BLaER1 (cell line): ENCODE measurements at regions not wholly inside any gene's neighbourhood (a gene's known extent, or its start where the extent isn't known, plus 50 kb on each side); places are given as distances from the start of the nearest gene placed in this dataset.
"Not testable (repeated sequence)": the region's sequence is repeated elsewhere in the genome, so short reads cannot be mapped to it uniquely, and the experiment has no call there.

Source experiments
- H3K27ac ChIP-seq: shearing (Covaris generic); formaldehyde crosslinking; 2 replicates; pipeline ENCODE4 v1.8.1; 2022
- H3K27me3 ChIP-seq: shearing (Covaris generic); formaldehyde crosslinking; 2 replicates; pipeline ENCODE4 v1.8.1; 2022
- H3K36me3 ChIP-seq: shearing (Covaris generic); formaldehyde crosslinking; 2 replicates; pipeline ENCODE4 v1.8.1; 2022
- H3K4me1 ChIP-seq: shearing (Covaris generic); formaldehyde crosslinking; 2 replicates; pipeline ENCODE4 v1.8.1; 2022
- H3K4me2 ChIP-seq: shearing (Covaris generic); formaldehyde crosslinking; 2 replicates; pipeline ENCODE4 v1.8.1; 2022
- H3K4me3 ChIP-seq: shearing (Covaris generic); formaldehyde crosslinking; 2 replicates; pipeline ENCODE4 v1.8.1; 2022
- H3K9ac ChIP-seq: shearing (Covaris generic); formaldehyde crosslinking; 2 replicates; pipeline ENCODE4 v1.8.1; 2022
- H3K9me3 ChIP-seq: shearing (Covaris generic); formaldehyde crosslinking; 2 replicates; pipeline ENCODE4 v1.8.1; 2022
- H4K20me1 ChIP-seq: shearing (Covaris generic); formaldehyde crosslinking; 2 replicates; pipeline ENCODE4 v1.8.1; 2022
- Cebpa-rat ChIP-seq: shearing (Covaris generic); IDR thresholded peaks from 2 replicates; pipeline ENCODE4 v1.8.1; 2022

- H3K4me1 ChIP-seq: no peaks in the 10 kb centered on the region
- no peak overlapping the region for H3K4me2 ChIP-seq
- H3K9ac ChIP-seq: no peak overlapping the region
- H4K20me1 ChIP-seq: no peaks in the 10 kb centered on the region
- H3K36me3 ChIP-seq: no peaks in the 10 kb centered on the region
- H3K27ac ChIP-seq: no peak overlapping the region
- H3K4me3 ChIP-seq: no peak overlapping the region
- TF ChIP-seq Cebpa-rat: no peak
- peaks cover 1% of the 10 kb centered on the region; the same call in 1 of the 2 replicates for H3K9me3 ChIP-seq
- no peaks in the 10 kb centered on the region for H3K27me3 ChIP-seq
These were observed 86.0 kb upstream of the NDN start for GRCh38 chr15:23773093-23773492.

GRCh38 chr15:23787346-23788105 lies 100.4 kb upstream of the NDN start:
- H3K9me3 ChIP-seq: no peaks in the 10 kb centered on the region

GRCh38 chr15:23793191-23793680 lies 106.1 kb upstream of the NDN start:
- no peak overlapping the region for H3K4me2 ChIP-seq
- peaks cover 3% of the 10 kb centered on the region; the same call in 1 of the 2 replicates for H3K9me3 ChIP-seq
- H3K36me3 ChIP-seq: no peaks in the 10 kb centered on the region
- H3K9ac ChIP-seq: no peak overlapping the region
- H3K4me1 ChIP-seq: no peaks in the 10 kb centered on the region
- no peaks in the 10 kb centered on the region for H4K20me1 ChIP-seq
- no peaks in the 10 kb centered on the region for H3K27me3 ChIP-seq
- H3K27ac ChIP-seq: no peak overlapping the region
- TF ChIP-seq Cebpa-rat: no peak
- no peak overlapping the region for H3K4me3 ChIP-seq

More at GRCh38 chr15:23787346-23788105, 100.4 kb upstream of the NDN start:
- TF ChIP-seq Cebpa-rat: no peak
- H3K4me2 ChIP-seq: no peak overlapping the region
- no peaks in the 10 kb centered on the region for H3K36me3 ChIP-seq
- no peak overlapping the region for H3K27ac ChIP-seq
- H3K4me3 ChIP-seq: no peak overlapping the region
- H4K20me1 ChIP-seq: no peaks in the 10 kb centered on the region
- no peaks in the 10 kb centered on the region for H3K4me1 ChIP-seq
- no peaks in the 10 kb centered on the region for H3K27me3 ChIP-seq
- no peak overlapping the region for H3K9ac ChIP-seq

GRCh38 chr15:23797747-23798446 lies 110.8 kb upstream of the NDN start:
- no peak overlapping the region for H3K9ac ChIP-seq
- TF ChIP-seq Cebpa-rat: no peak
- peaks cover 9% of the 10 kb centered on the region; the same call in 1 of the 2 replicates for H3K4me1 ChIP-seq
- no peaks in the 10 kb centered on the region for H3K27me3 ChIP-seq
- no peak overlapping the region for H3K27ac ChIP-seq
- H3K4me3 ChIP-seq: no peak overlapping the region
- peaks cover 7% of the 10 kb centered on the region; the same call in 1 of the 2 replicates for H3K9me3 ChIP-seq
- no peaks in the 10 kb centered on the region for H4K20me1 ChIP-seq
- no peak overlapping the region for H3K4me2 ChIP-seq
- no peaks in the 10 kb centered on the region for H3K36me3 ChIP-seq

- no peak overlapping the region for H3K27ac ChIP-seq
- no peaks in the 10 kb centered on the region for H3K27me3 ChIP-seq
- no peak overlapping the region for H3K4me2 ChIP-seq
- no peak overlapping the region for H3K4me3 ChIP-seq
- no peaks in the 10 kb centered on the region for H3K36me3 ChIP-seq
- H3K4me1 ChIP-seq: peaks cover 9% of the 10 kb centered on the region; the same call in 1 of the 2 replicates
- TF ChIP-seq Cebpa-rat: no peak
- peaks cover 7% of the 10 kb centered on the region; the same call in 1 of the 2 replicates for H3K9me3 ChIP-seq
- no peaks in the 10 kb centered on the region for H4K20me1 ChIP-seq
- H3K9ac ChIP-seq: no peak overlapping the region
These were observed 114.8 kb upstream of the NDN start for GRCh38 chr15:23801881-23802280.

- not testable (repeated sequence) for H3K36me3 ChIP-seq, H3K4me1 ChIP-seq, H3K4me2 ChIP-seq, H3K27me3 ChIP-seq, H3K9me3 ChIP-seq, H3K27ac ChIP-seq, H3K9ac ChIP-seq, H3K4me3 ChIP-seq, H4K20me1 ChIP-seq
These were observed 115.9 kb upstream of the NDN start for GRCh38 chr15:23802896-23803435.

GRCh38 chr15:23806980-23807379 lies 119.9 kb upstream of the NDN start:
- Histone ChIP-seq H3K9me3 (no peaks in the 10 kb centered on the region), H3K27me3 (no peaks in the 10 kb centered on the region), H3K4me3 (no peak overlapping the region), H3K36me3 (no peaks in the 10 kb centered on the region), H3K4me2 (no peak overlapping the region), H3K9ac (no peak overlapping the region), H4K20me1 (no peaks in the 10 kb centered on the region), H3K4me1 (peaks cover 7% of the 10 kb centered on the region), H3K27ac (no peak overlapping the region)
- TF ChIP-seq Cebpa-rat: no peak

GRCh38 chr15:23823508-23823907 lies 136.4 kb upstream of the NDN start:
- TF ChIP-seq Cebpa-rat: no peak

GRCh38 chr15:23828786-23829185 lies 141.7 kb upstream of the NDN start:
- H3K9me3 ChIP-seq: no peaks in the 10 kb centered on the region
- no peaks in the 10 kb centered on the region for H3K27me3 ChIP-seq
- no peaks in the 10 kb centered on the region for H3K4me1 ChIP-seq
- no peak for TF ChIP-seq Cebpa-rat
- H3K27ac ChIP-seq: no peak overlapping the region
- H4K20me1 ChIP-seq: no peaks in the 10 kb centered on the region
- no peak overlapping the region for H3K9ac ChIP-seq
- no peak overlapping the region for H3K4me2 ChIP-seq
- H3K4me3 ChIP-seq: no peak overlapping the region
- H3K36me3 ChIP-seq: no peaks in the 10 kb centered on the region

More at GRCh38 chr15:23823508-23823907, 136.4 kb upstream of the NDN start:
- H4K20me1 ChIP-seq: no peaks in the 10 kb centered on the region
- no peak overlapping the region for H3K27ac ChIP-seq
- 0 out of 2 replicates have a peak, but pooled peaks cover 4% of the 10 kb centered on the region for H3K9me3 ChIP-seq
- no peaks in the 10 kb centered on the region for H3K4me1 ChIP-seq
- H3K36me3 ChIP-seq: no peaks in the 10 kb centered on the region
- H3K9ac ChIP-seq: no peak overlapping the region
- no peaks in the 10 kb centered on the region for H3K27me3 ChIP-seq
- H3K4me3 ChIP-seq: no peak overlapping the region
- H3K4me2 ChIP-seq: no peak overlapping the region

GRCh38 chr15:23835953-23836352 lies 148.8 kb upstream of the NDN start:
- no peaks in the 10 kb centered on the region for H4K20me1 ChIP-seq
- no peaks in the 10 kb centered on the region for H3K4me1 ChIP-seq
- TF ChIP-seq Cebpa-rat: no peak
- H3K4me2 ChIP-seq: no peak overlapping the region
- H3K9ac ChIP-seq: no peak overlapping the region
- H3K36me3 ChIP-seq: no peaks in the 10 kb centered on the region
- H3K4me3 ChIP-seq: no peak overlapping the region
- no peaks in the 10 kb centered on the region for H3K27me3 ChIP-seq
- no peak overlapping the region for H3K27ac ChIP-seq
- no peaks in the 10 kb centered on the region for H3K9me3 ChIP-seq
